WERI-Rb-1 (cell line): ENCODE measurements at regions not wholly inside any gene's neighbourhood (a gene's known extent, or its start where the extent isn't known, plus 50 kb on each side); places are given as distances from the start of the nearest gene placed in this dataset.

Experiments used
- DNase-seq: peaks from one replicate; pipeline ENCODE4 v3.0.0-alpha.2; 2020
- H3K27ac ChIP-seq: fragments of 250-450 bp; sonication (Bioruptor Pico); 2 replicates; pipeline ENCODE4 v1.5.1; 2020; ENCODE audit warnings: mild to moderate bottlenecking, moderate library complexity
- H3K27me3 ChIP-seq: fragments of 250-450 bp; sonication (Bioruptor Pico); 2 replicates; pipeline ENCODE4 v1.5.1; 2021; ENCODE audit warnings: mild to moderate bottlenecking, low read depth, moderate library complexity; ENCODE audit not compliant: insufficient read depth, severe bottlenecking
- H3K36me3 ChIP-seq: fragments of 250-450 bp; sonication (Bioruptor Pico); 2 replicates; pipeline ENCODE4 v1.5.1; 2020; ENCODE audit warnings: mild to moderate bottlenecking, moderate library complexity
- H3K4me3 ChIP-seq: 2 replicates; pipeline ENCODE4 v1.5.1; 2011; ENCODE audit warnings: low read depth, mild to moderate bottlenecking, control low read depth, low read length
- H3K9me3 ChIP-seq: fragments of 250-450 bp; sonication (Bioruptor Pico); 2 replicates; pipeline ENCODE4 v1.5.1; 2021; ENCODE audit warnings: mild to moderate bottlenecking, moderate library complexity; ENCODE audit not compliant: severe bottlenecking
- TF ChIP-seq, protein P1 (sequence below): IDR thresholded peaks from 2 replicates; pipeline ENCODE4 v1.5.1; 2011; ENCODE audit warnings: low read depth, mild to moderate bottlenecking, control low read depth, inconsistent platforms, low read length

GRCh38 chr14:83541147-83541546 is 1988.8 kb upstream of the FLRT2 start:
- Histone ChIP-seq H3K27me3 (no peaks in the 10 kb centered on the region), H3K27ac (no peak overlapping the region), H3K36me3 (no peaks in the 10 kb centered on the region), H3K4me3 (no peak overlapping the region), H3K9me3 (no peaks in the 10 kb centered on the region)
- DNase-seq = no peak
- TF ChIP-seq, protein P1, sequence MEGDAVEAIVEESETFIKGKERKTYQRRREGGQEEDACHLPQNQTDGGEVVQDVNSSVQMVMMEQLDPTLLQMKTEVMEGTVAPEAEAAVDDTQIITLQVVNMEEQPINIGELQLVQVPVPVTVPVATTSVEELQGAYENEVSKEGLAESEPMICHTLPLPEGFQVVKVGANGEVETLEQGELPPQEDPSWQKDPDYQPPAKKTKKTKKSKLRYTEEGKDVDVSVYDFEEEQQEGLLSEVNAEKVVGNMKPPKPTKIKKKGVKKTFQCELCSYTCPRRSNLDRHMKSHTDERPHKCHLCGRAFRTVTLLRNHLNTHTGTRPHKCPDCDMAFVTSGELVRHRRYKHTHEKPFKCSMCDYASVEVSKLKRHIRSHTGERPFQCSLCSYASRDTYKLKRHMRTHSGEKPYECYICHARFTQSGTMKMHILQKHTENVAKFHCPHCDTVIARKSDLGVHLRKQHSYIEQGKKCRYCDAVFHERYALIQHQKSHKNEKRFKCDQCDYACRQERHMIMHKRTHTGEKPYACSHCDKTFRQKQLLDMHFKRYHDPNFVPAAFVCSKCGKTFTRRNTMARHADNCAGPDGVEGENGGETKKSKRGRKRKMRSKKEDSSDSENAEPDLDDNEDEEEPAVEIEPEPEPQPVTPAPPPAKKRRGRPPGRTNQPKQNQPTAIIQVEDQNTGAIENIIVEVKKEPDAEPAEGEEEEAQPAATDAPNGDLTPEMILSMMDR = no peak

- no peak overlapping the region for H3K27ac ChIP-seq
- no peaks in the 10 kb centered on the region for H3K36me3 ChIP-seq
- TF ChIP-seq, protein P1 = no peak
- no peaks in the 10 kb centered on the region for H3K27me3 ChIP-seq
- H3K4me3 ChIP-seq = no peak overlapping the region
- no peaks in the 10 kb centered on the region for H3K9me3 ChIP-seq
- DNase-seq = no peak
Measured at GRCh38 chr14:83548061-83548839, 1981.7 kb upstream of the FLRT2 start.

GRCh38 chr14:83556065-83556464 is 1973.9 kb upstream of the FLRT2 start:
- H3K4me3 ChIP-seq = no peak overlapping the region
- no peak for DNase-seq
- no peak overlapping the region for H3K27ac ChIP-seq
- H3K36me3 ChIP-seq = no peaks in the 10 kb centered on the region
- TF ChIP-seq, protein P1 = no peak
- no peaks in the 10 kb centered on the region for H3K27me3 ChIP-seq
- H3K9me3 ChIP-seq = no peaks in the 10 kb centered on the region

DNA sequence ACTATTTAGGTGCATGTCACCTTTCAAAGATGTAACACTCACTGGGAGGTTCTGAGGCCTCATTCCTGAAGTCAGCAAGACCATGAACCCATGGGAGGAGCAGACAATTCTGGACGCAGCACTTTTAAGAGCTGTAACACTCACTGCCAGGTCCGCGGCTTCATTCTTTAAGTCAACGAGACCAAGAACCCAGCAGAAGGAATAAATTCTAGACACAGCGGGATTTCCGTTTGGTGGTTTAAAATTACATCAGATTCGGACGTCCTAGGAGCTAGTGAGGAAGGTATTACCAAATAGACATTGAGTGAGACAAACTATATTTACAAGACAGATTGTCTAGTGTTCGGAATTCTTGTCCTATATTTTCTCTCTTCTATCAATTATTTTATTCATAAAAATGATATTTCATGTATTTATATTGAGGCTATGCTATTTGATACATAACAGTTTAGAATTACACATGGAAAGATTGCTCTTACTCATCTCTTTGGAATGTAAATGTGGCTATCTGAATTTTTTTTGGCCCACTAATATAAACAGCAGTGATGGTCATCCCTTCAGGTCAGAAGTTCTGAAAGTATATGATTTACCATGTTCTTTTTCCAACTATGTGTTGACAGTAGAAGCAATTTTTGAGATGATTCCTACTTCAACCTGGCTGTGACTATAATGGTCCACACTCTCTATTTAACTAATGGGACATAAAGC is 1973.0 kb upstream of the FLRT2 start:
- H3K36me3 ChIP-seq = no peaks in the 10 kb centered on the region
- H3K27ac ChIP-seq = no peak overlapping the region
- TF ChIP-seq, protein P1 = no peak
- H3K4me3 ChIP-seq = no peak overlapping the region
- DNase-seq = no peak
- H3K27me3 ChIP-seq = no peaks in the 10 kb centered on the region
- no peaks in the 10 kb centered on the region for H3K9me3 ChIP-seq

DNA sequence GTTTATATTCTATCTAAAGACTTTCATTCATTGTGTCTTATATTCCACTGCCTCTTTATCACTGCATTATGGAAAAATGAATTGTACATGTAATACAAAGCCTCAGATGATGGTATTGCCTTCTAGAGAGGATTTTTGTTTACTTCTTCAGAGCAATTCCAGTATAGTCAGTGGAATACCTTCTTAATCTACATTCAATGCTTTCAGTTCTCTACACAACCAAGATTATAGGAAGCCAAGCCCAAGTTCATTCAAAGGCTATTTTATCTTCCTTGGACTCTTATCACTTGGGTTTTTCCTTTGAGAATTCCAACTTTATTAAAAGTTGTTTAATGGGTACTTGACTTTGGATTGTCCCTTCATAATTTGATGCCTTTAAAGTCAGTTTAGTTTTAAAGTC is 1971.0 kb upstream of the FLRT2 start:
- TF ChIP-seq, protein P1 = no peak
- H3K27ac ChIP-seq = no peak overlapping the region
- H3K27me3 ChIP-seq = no peaks in the 10 kb centered on the region
- no peak for DNase-seq
- no peaks in the 10 kb centered on the region for H3K9me3 ChIP-seq
- no peak overlapping the region for H3K4me3 ChIP-seq
- no peaks in the 10 kb centered on the region for H3K36me3 ChIP-seq
